Prostate gland (tissue), 2 donors: ENCODE measurements at regions not wholly inside any gene's neighbourhood (a gene's known extent, or its start where the extent isn't known, plus 50 kb on each side); places are given as distances from the start of the nearest gene placed in this dataset.

Experiments used
- POLR2A ChIP-seq: fragments of 450-650 bp; IDR thresholded peaks from one replicate; pipeline ENCODE4 v1.6.1; 2016; ENCODE audit warnings: antibody characterized with exemption, mild to moderate bottlenecking
- POLR2AphosphoS5 ChIP-seq: sonication (generic); formaldehyde crosslinking; IDR thresholded peaks from one replicate; pipeline ENCODE4 v1.6.1; 2017; ENCODE audit warnings: antibody characterized with exemption
- TF ChIP-seq, protein P1 (sequence below), 4 experiments: fragments of 200-600 bp in 2 of 4; fragments of 450-650 bp in 2 of 4; sonication (generic) in 2 of 4; IDR thresholded peaks; 1 replicate in 3 of 4; 2 replicates in 1 of 4; pipeline ENCODE4 v1.5.1; 2016 to 2019; ENCODE audit warnings: antibody characterized with exemption in 4 of 4, mild to moderate bottlenecking in 2 of 4, moderate library complexity in 2 of 4

DNA sequence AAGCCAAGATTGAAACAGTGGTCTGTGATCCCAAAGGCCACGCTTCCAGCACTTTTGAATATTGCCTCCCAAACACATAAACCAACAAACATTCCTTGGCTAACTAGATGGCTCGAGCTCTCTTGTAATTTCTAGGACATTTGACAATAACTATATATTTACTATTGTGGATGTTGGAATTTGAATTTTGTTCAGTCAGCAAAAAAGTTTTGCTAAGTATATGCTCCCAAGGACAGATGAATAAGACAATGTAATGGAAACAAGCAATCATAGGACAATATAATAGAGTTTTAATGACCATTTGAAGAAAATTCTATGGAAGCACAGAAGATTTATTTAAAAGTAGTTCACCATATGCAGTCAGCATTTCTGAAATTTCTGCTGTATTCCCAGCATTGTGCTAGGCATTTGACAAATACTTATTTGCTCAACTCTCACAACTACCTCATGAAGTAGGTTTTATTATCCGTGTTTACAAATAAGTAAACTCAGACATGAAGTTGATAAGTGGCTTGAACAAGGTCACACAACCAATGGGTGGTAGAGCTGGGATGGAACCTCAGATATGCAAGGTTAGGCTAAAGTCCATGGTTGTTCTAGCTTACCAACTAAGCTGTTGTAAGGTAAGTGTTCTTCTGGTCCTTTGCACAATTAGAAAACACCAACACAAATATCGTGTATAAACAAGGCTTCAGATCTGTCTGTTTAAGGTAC lies 205.1 kb downstream of the NUFIP1 start:
- TF ChIP-seq, protein P1, sequence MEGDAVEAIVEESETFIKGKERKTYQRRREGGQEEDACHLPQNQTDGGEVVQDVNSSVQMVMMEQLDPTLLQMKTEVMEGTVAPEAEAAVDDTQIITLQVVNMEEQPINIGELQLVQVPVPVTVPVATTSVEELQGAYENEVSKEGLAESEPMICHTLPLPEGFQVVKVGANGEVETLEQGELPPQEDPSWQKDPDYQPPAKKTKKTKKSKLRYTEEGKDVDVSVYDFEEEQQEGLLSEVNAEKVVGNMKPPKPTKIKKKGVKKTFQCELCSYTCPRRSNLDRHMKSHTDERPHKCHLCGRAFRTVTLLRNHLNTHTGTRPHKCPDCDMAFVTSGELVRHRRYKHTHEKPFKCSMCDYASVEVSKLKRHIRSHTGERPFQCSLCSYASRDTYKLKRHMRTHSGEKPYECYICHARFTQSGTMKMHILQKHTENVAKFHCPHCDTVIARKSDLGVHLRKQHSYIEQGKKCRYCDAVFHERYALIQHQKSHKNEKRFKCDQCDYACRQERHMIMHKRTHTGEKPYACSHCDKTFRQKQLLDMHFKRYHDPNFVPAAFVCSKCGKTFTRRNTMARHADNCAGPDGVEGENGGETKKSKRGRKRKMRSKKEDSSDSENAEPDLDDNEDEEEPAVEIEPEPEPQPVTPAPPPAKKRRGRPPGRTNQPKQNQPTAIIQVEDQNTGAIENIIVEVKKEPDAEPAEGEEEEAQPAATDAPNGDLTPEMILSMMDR (IDR thresholded peaks at IDR 0.05) = no peak
- no peak for TF ChIP-seq POLR2A
- TF ChIP-seq POLR2AphosphoS5 = no peak
